ENCODE measurements at regions not wholly inside any gene's neighbourhood (a gene's known extent, or its start where the extent isn't known, plus 50 kb on each side); places are given as distances from the start of the nearest gene placed in this dataset.
"Not testable (repeated sequence)": the region's sequence is repeated elsewhere in the genome, so short reads cannot be mapped to it uniquely, and the experiment has no call there.

DNA sequence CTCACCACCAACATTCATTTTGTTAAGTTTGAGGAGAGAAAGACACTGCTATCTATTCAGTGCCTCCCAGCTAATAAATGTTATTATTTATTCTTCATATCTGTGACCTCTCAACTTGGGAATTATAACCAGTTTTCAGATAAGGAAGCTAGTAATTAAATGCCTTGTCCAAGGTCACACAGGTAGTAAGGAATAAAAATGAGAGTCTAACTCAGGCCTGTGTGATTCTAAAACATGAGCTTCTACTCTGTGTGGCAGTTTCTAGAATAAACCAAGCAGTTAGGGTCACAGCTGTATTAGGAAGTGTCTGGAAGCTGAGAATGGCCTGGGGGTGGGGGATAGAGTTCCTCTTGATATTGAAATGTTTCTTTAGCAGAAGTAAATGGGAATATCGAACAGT, 137.8 kb upstream of the LRATD1 start:
- no peak for DNase-seq

DNA sequence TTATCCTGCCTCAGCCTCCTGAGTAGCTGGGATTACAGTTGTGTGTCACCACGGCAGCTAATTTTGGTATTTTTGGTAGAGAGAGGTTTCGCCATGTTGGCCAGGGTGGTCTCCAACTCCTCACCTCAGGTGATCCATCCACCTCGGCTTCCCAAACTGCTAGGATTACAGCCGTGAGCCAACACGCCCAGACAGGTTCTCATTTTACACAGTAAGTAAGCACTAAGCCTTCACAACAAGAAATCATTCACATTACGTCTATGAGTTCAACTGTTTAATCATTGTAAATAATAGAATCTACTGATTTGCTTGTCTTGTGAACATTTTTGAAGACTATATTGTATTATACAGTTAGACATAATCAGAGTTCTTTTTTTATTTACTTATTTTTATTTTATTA, 131.5 kb upstream of the LRATD1 start:
- no peak for DNase-seq

DNA sequence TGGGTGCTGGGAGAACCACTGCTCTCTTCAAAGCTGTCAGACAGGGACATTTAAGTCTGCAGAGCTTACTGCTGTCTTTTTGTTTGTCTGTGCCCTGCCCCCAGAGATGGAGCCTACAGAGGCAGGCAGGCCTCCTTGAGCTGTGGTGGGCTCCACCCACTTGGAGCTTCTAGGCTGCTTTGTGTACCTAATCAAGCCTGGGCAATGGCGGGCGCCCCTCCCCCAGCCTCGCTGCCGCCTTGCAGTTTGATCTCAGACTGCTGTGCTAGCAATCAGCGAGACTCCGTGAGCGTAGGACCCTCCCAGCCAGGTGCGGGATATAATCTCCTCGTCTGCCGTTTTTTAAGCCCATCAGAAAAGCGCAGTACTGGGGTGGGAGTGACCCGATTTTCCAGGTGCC, 125.6 kb upstream of the LRATD1 start:
- DNase-seq = not testable (repeated sequence)

DNA sequence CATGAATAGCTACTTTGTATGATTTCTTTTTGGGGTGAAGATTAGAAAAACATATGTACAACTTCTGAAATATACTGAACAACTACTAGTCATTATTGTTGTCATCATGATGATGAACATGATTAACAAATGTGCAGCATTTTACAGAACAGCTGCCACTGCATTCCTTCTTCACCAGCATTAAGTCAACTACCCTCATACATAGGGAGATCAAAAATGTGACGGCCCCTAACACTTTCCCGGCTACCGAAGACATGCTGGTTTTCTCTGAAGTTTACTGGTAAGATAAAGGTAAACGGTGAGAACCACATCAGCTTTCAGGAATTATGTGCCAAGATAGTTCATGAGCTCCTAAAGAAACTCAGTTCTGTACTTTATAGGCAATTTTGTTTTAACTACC, 121.0 kb upstream of the LRATD1 start:
- no peak for DNase-seq

DNA sequence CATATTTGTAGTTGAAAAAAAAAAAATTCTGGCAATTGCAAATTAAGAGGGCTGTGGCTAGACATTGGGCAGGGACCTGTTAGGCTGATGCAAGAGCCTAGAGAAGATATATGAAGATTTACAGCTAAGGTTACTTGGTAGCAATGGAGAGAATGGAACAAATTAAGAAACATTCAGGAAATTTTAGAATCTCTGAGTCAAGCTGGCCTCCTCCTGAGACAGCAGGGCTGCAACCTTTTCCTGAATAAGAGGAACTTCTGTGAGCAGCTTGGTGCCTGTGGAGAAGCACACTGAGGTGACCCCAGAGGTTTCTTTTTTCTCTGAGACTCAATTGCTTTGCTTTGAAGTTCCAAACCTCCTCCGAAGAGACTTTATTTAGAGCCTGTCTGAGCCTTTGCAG, 118.6 kb upstream of the LRATD1 start:
- no peak for DNase-seq

DNA sequence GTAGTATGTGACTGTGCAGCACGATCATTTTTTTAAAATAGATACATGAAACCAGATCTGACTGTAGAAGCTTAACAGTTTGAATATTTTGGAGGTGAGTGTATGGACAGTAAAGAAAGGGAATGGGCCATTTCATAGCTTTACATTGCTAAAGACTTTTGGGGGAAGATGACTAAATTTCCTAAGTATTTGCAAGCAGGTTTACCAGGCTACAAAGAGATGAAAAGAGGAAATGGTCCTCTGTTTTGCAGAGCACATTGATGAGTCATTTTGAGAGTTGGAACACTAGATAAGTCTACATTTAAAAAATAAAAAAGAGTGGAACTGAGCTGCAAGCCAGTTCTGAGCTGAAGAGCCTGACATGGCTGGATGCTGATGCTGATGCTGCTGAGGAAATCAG, 115.7 kb upstream of the LRATD1 start:
- DNase-seq = no peak

DNA sequence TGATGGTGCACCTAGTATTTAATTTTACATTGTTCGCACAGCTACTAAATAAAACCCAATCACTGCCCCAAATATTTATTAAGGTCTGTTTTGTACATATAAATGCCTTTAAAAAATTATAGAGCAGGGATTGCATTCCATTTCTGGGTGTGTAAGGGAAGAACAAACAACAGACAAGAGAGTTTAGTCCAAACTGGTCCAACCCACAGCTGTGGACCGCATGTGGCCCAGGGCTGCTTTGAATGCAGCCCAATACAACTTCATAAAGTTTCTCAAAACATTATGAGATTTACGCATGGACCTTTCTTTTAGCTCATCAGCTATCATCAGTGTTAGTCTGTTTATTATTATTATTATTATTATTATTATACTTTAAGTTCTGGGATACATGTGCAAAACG, 114.8 kb upstream of the LRATD1 start:
- no peak for DNase-seq

DNA sequence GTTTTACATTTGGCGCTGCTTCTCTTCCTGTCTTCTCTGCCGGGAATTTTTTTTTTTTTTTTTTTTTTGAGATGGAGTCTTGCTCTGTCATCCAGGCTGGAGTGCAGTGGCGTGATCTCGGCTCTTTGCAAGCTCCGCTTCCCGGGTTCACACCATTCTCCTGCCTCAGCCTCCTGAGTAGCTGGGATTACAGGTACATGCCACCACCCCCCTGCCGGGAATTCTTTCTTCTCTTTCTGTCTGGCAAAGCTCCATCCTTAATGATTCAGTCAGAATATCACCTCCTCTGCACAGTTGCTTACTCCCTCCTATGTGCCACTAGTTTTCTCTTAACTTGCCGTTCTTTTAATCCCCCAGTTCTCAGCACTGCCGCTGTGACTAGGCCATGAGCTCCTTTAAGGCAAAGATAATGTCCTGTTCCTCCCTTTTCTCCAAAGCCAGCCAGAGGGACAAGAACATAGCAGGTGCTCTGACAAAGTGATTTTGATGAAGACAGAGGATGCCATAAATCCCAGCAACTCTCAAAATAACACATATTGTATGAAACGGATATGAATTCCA, 112.1 kb upstream of the LRATD1 start:
- no peak for DNase-seq

DNA sequence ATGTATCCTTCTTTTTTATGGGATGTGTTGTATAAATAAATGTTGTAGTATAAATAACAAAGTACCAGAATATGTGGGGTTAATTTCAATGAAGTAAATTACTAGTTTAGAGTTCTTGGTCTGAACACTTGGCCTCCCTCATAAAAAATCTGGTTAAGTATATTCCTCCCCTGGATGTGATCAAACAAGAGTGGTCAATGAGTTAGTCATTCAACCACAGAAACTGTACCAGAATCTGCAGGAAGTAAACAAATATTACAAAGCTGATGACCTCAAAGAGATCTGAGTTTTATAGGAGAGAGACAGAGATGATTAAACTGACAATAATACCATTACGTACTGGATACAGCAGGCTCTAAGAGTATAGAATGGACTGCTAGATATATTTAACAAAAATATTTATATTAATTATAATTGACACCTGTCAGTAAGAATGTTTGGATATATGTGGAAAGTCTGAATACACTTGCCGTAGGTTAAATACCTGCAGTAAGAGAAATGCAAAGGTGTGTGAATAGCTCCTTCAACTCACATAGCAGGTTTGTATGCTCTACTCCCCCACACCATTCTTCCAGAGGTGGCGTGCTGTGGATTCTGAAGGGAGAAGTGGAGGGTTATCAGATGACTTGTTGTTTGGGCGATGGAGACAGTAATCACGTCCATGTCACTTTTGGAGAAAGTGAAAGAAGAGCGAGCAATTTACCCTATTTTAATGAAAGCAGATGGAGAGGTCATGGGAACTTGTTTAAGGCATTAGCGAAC, 108.3 kb upstream of the LRATD1 start:
- DNase-seq = no peak

DNA sequence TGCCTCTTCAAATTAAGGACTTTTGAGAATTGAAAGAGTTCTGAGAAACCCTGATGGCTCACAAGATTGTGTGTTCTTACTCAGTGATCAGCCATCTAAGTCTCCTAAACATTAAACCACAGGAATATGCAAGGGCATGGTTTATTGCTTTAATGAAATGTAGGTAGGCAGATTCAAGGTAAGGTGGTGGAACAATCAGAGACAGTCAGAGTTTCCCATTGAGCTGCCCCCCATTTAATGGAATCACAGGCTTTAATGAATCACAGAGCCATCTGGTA, 107.8 kb upstream of the LRATD1 start:
- DNase-seq = no peak

DNA sequence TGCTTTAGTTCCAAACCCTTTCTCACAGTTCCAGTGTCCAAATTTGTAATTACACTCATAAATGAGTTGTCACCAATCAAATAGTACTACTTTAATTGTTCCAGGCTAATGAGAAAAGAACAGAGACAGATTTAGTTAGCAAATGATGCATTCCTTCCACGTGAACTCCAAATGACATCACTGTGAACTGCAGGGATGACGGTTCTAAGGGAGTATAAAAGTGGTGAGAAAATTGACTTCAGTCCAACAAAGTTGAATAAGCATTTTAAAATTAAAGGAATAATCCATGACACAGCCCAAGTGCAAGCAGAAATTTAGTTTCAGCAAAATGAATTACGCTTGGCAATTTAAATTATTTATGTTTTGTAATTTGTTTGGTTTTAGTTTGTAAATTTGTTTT, 102.0 kb upstream of the LRATD1 start:
- DNase-seq = no peak

DNA sequence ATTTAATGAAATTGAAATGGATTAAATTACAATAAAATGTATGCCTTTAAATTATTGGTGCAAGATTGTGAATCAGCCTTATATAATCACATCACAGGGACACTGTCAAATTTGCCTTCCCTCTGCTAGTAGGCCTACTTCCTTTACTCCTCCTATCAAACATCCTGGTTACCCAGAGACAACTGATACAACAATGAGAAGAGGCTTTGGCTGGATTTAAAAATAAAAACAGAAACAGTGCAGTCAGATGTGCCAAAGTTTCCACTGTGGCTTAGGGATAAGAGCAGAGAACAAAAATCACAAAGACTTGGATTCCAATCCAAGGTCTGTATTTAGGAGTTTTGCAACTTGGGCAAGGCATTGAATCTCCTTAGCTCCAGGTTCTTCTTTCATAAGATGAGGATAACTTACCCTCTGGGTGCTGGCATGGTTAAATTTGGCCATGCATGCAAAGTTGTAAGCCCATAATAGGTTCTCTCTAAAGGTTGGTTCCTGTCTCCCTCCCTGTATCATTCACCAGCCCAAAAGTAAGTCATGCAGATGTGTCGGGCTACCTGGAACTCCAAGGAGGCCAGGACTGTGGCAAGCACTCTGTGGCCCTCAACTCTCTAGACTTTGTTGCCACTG, 99.3 kb upstream of the LRATD1 start:
- no peak for DNase-seq

DNA sequence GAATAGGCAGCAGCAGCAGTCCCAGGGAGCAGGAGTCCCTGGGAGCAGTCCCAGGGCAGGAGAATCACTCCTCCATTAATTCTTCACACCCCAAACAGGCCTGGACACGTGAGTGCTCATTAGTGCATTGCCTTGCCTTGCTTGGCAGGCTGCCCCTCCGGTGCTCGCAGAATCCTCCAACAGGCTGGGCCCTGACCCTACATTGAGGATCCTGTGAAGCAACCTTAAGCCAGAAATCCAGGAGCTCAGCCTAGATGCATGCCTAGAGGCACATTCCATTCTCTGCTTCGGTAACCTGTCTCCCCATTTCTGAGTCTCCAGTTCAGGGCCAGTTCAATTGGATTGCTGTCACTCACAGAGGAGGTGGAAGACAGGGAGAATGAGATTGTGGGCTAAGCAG, 97.4 kb upstream of the LRATD1 start:
- no peak for DNase-seq

DNA sequence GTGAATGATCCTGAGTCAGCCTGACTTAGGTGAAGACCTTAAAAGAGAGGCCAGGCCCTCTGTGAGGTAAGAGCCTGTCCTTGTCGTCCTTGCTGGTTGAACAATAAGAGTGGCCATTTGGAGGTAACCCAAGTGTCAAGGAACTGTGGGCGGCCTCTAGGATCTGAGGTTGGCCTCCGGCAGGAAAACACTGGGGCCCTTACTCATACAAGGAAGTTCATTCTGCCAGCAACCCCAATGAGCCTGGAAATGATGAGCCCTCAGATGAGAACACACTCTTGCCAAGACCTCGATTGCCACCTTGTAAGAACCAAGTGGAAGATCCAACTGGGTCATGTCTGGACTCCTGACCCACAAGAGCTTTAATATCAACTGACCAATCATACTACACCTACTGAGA, 95.5 kb upstream of the LRATD1 start:
- no peak for DNase-seq

DNA sequence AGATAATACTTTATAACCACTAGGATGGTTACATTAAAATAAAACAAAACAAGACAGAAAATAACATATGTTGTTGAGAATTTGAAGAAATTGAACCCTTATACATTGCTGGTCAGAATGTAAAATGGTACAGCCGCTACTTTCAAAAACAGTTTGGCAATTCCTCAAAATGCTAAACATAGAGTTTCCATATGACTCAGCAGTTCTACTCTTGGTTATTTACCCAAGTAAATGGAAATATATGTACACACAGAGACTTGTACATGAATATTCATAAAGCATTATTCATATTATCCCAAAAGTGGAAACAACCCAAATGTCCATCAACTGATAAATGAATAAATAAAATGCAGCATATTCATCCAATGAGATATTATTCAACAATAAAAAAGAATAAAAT, 92.5 kb upstream of the LRATD1 start:
- no peak for DNase-seq

DNA sequence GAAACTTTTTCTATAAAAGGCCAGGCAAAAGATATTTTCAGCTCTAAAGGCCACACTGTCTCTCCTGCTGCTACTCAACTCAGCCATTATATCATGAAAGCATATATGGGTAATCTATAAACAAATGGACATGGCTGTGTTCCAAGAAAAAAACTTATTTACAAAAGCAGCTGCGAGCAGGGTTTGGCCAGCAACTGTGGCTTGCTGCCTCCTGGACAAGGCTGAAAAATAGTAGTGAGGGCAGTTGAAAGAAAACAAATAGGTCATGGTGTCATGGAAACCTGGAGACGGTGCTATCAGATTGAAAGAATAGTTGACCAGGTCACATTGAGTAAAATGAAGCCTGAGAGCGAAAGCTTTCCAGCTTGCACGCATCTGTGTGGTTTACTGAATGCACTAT, 89.2 kb upstream of the LRATD1 start:
- DNase-seq = no peak

DNA sequence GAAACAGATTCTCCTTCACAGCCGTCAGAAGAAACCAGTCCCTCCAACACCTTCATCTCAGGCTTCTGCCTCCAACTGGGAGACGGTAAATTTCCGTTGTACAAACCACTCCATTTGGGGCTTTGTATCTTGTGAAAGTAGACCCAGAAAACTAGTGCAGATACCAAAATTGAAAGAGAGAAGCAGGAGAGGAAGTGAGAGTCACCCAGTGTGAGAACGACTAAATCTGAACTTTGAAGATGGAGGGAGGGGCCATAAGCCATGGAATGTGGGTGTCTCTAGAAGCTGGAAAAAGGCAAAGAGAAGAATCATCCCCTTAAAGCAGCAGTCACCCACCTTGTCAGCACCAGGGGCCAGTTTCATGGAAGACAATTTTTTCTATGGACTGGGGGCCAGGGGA, 88.3 kb upstream of the LRATD1 start:
- DNase-seq = no peak

DNA sequence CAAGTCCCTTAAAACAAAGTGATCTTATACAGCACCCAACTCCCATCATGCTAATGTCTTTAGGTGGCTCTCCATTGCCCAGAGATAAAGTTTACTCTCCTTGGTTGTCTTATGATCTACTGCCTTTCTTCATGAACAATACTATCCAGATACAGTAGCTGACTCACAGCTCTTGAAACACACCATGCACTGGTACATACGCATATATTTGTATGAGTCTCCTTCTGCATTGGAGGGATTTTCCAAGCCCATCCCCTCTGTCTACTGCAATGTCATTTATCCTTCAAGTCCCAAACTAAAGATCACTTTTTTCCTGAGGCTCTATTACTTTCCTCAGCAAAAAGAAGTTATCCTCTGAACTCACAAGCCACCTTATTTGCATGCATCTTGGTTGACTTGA, 84.7 kb upstream of the LRATD1 start:
- DNase-seq = no peak

DNA sequence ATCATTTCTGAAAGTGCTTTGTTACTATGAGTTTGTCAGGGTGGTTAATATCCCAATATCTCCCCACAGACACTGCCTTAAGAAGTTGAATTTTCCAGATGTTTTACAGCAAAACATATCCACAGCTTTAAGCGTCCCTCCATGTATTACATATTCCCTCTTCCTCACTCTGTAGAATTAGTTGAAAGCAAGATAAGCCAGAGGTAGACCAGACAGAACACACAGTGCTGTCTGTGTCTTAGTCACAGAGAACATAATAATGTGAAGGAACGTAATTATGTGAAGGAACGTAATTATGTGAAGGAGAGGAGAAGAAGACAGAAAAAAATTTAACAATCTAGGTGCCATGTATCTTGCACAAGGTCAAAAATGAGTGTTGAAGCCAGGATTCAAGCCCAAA, 81.9 kb upstream of the LRATD1 start:
- no peak for DNase-seq

DNA sequence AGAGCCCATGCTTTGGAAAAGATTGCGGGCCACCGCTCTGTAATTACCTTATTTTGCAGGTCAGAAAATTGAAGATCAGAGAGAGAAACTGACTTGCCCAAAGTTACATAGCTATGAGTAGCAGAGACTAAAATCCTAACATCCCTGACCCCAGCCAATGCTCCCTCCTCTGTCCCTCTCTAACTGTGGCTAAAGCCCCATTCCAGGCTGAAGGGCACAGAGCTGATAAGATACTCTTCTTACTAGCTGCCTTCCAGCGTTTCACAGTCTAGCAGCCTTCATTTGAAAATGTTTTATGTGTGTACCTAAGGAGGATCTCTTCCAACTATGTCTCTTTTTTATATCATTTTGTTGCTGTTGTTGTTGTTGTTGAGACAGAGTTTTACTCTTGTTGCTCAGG, 81.4 kb upstream of the LRATD1 start:
- DNase-seq = no peak

DNA sequence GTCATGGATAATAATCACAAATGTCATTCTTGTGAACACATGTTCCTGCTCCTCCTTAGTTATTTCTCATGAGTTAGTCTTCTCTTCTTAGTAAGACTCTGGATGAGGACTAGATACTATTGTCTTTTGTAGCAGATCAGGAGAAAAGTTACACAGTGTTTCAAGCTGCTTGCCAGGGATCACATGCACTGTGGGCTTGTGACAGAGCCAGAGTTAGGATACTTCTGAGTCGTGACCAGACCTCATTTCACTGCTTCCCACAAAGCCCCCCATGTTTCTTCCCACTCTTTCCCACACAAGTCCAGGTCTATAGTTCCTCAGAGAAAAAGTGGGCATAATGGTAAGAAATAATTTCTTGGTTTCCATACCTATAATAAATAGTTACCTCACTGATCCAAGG, 80.2 kb upstream of the LRATD1 start:
- no peak for DNase-seq

DNA sequence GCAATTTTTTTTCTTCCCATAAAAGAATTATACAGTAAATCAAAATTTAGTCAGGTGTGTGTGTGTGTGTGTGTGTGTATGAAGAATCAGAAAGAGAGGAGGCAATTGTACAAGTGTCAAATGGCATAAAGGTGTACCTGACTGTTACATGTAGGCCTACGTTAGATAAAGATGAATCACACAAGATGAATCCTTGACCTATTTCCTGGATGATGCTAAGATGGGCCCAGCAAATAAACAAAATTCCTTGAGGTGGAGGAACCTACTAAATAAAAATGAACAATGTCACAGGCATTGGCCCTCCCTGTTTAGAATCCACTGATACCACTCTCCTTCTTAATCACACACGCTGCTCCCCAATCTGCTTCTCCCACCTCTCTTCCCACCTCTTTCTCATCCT, 79.7 kb upstream of the LRATD1 start:
- DNase-seq = no peak

DNA sequence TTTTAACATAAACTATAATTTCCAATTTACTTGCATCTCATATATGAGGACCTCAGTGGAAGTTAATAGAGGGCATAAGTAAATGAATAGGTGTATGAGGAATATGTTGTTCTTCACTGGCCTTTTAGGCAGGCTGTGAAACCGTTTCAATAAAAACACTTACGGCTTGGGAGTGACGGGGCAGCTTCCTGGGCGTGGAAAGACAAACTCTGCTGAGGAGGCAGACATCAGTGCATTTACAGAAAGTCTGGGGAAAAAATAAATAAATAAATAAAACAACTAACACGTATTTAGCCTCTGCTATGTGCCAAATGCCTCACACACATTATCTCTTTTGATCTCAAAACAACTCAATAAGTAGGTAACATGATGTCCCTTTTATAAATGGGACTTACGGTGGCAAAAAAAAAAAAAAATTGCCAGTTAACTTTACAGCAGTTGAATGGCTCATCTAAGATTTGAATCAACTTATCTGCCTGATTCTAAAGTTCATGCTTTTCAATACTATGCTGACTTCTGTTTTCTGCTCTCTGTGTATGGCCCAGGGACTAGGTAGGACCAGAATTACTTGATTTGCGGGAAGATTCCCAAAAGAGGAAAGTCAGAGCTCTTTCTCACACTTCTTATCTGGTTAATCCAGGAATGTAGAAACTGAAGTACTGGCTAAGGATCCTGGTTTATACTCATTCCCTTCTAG, 77.5 kb upstream of the LRATD1 start:
- no peak for DNase-seq

DNA sequence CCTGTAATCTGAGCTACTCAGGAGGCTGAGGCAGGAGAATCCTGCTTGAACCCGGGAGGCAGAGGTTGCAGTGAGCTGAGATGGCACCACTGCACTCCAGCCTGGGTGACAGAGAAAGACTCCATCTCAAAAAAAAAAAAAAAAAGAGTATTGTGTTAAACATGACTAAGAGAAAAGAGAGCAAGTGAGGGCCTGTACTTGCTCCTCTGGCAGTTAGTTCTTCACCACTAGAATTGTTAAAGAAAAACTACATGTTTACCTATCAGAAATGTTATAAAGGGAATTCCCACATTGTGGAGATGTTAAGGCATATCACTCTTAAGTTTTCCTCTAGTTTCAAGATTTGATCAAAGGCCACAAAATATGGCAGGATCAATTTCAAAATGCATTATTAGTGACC, 75.4 kb upstream of the LRATD1 start:
- no peak for DNase-seq
